MM.1S (cell line): ENCODE measurements at regions not wholly inside any gene's neighbourhood (a gene's known extent, or its start where the extent isn't known, plus 50 kb on each side); places are given as distances from the start of the nearest gene placed in this dataset.
"Not testable (repeated sequence)": the region's sequence is repeated elsewhere in the genome, so short reads cannot be mapped to it uniquely, and the experiment has no call there.

Experiments used
- DNase-seq: peaks from one replicate; pipeline ENCODE4 v3.0.0-alpha.2; 2015
- H2AFZ ChIP-seq: fragments of 300-600 bp; sonication (generic); 2 replicates; pipeline ENCODE4 v1.6.0; 2016; ENCODE audit warnings: antibody characterized with exemption, low read length
- H3F3A ChIP-seq: fragments of 300-600 bp; sonication (generic); 2 replicates; pipeline ENCODE4 v1.6.1; 2016; ENCODE audit warnings: mild to moderate bottlenecking, antibody characterized with exemption, low read length, moderate library complexity, mixed read lengths; ENCODE audit not compliant: insufficient read depth
- H3K27ac ChIP-seq: fragments of 300-600 bp; sonication (generic); 2 replicates; pipeline ENCODE4 v1.5.1; 2016; ENCODE audit warnings: mild to moderate bottlenecking, low read length
- H3K27me3 ChIP-seq: fragments of 300-600 bp; sonication (generic); replicated peaks from 2 replicates; pipeline ENCODE4 v1.6.0; 2016; ENCODE audit warnings: low read length; ENCODE audit not compliant: insufficient read depth
- H3K36me3 ChIP-seq: fragments of 300-600 bp; sonication (generic); replicated peaks from 2 replicates; pipeline ENCODE4 v1.6.1; 2016; ENCODE audit warnings: mild to moderate bottlenecking, low read length, mixed read lengths; ENCODE audit not compliant: insufficient read depth
- H3K4me1 ChIP-seq: fragments of 300-600 bp; sonication (generic); 2 replicates; pipeline ENCODE4 v1.6.1; 2016; ENCODE audit warnings: low read length, mixed read lengths
- H3K4me2 ChIP-seq: fragments of 300-600 bp; sonication (generic); 2 replicates; pipeline ENCODE4 v1.6.0; 2016; ENCODE audit warnings: low read depth, low read length
- H3K4me3 ChIP-seq: fragments of 300-600 bp; sonication (generic); 2 replicates; pipeline ENCODE4 v1.5.1; 2016; ENCODE audit warnings: low read length, mixed read lengths
- H3K79me2 ChIP-seq: fragments of 300-600 bp; sonication (generic); 2 replicates; pipeline ENCODE4 v1.6.1; 2016; ENCODE audit warnings: mixed run types, low read length, mixed read lengths
- H3K9ac ChIP-seq: fragments of 300-600 bp; sonication (generic); 2 replicates; pipeline ENCODE4 v1.6.1; 2016; ENCODE audit warnings: low read length, mixed read lengths
- H3K9me2 ChIP-seq: fragments of 300-600 bp; sonication (generic); replicated peaks from 2 replicates; pipeline ENCODE4 v1.6.1; 2016; ENCODE audit warnings: mild to moderate bottlenecking, low read length, mixed read lengths; ENCODE audit not compliant: insufficient read depth
- H3K9me3 ChIP-seq: fragments of 300-600 bp; sonication (generic); replicated peaks from 2 replicates; pipeline ENCODE4 v1.6.1; 2016; ENCODE audit warnings: mild to moderate bottlenecking, low read length, mixed read lengths; ENCODE audit not compliant: insufficient read depth
- H4K20me1 ChIP-seq: fragments of 300-600 bp; sonication (generic); 2 replicates; pipeline ENCODE4 v1.6.1; 2016; ENCODE audit warnings: mild to moderate bottlenecking, low read length, moderate library complexity, mixed read lengths; ENCODE audit not compliant: insufficient read depth
- EZH2 ChIP-seq: fragments of 300-600 bp; sonication (generic); optimal IDR thresholded peaks from 2 replicates; pipeline ENCODE3; 2017; ENCODE audit warnings: low read depth, mild to moderate bottlenecking, antibody characterized with exemption, low read length, mixed read lengths
- EZH2phosphoT487 ChIP-seq: fragments of 300-600 bp; sonication (generic); IDR thresholded peaks from 2 replicates; pipeline ENCODE4 v1.6.1; 2018; ENCODE audit warnings: antibody characterized with exemption, low read length
- TF ChIP-seq, protein P1 (sequence below): fragments of 300-600 bp; sonication (generic); IDR thresholded peaks from 2 replicates; pipeline ENCODE4 v1.5.1; 2016; ENCODE audit warnings: antibody characterized with exemption, low read length, mixed read lengths

DNA sequence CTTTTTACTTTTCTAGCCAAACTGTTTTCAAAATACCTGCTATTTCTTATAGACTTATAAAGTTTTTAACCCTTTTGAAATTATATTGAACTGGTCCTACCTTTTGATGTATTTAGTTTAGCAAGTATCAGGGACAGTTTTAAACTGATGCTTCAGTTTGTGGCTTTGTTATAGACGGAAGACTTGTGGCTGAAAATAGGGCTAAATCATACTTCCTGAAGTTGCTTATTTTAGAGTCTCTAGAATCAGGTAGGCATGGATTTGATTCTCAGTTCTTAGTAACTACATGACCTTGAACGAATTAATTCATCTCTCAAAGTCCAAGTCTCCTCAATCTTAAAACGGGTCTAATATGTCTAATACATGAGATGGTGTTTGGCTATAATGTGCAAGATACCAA is 322.8 kb downstream of the RAP2B start:
- H3F3A ChIP-seq = peaks cover 31% of the 10 kb centered on the region
- H3K4me2 ChIP-seq = peak overlapping the region; percentile 62
- H3K36me3 ChIP-seq = no peaks in the 10 kb centered on the region
- peak overlapping the region; percentile 90 for H3K27ac ChIP-seq
- H3K4me1 ChIP-seq = peaks cover 34% of the 10 kb centered on the region
- H2AFZ ChIP-seq = peak overlapping the region; percentile 61
- H3K9me3 ChIP-seq = no peaks in the 10 kb centered on the region
- no peaks in the 10 kb centered on the region for H3K79me2 ChIP-seq
- H3K27me3 ChIP-seq = no peaks in the 10 kb centered on the region
- peak overlapping the region; percentile 62 for H3K9ac ChIP-seq
- H3K9me2 ChIP-seq = no peaks in the 10 kb centered on the region
- H4K20me1 ChIP-seq = no peaks in the 10 kb centered on the region
- DNase-seq = peak; percentile 91
- TF ChIP-seq EZH2phosphoT487 (no peak), EZH2 (no peak)
- TF ChIP-seq, protein P1, sequence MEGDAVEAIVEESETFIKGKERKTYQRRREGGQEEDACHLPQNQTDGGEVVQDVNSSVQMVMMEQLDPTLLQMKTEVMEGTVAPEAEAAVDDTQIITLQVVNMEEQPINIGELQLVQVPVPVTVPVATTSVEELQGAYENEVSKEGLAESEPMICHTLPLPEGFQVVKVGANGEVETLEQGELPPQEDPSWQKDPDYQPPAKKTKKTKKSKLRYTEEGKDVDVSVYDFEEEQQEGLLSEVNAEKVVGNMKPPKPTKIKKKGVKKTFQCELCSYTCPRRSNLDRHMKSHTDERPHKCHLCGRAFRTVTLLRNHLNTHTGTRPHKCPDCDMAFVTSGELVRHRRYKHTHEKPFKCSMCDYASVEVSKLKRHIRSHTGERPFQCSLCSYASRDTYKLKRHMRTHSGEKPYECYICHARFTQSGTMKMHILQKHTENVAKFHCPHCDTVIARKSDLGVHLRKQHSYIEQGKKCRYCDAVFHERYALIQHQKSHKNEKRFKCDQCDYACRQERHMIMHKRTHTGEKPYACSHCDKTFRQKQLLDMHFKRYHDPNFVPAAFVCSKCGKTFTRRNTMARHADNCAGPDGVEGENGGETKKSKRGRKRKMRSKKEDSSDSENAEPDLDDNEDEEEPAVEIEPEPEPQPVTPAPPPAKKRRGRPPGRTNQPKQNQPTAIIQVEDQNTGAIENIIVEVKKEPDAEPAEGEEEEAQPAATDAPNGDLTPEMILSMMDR = no peak
- peak overlapping the region; percentile 40 for H3K4me3 ChIP-seq

DNA sequence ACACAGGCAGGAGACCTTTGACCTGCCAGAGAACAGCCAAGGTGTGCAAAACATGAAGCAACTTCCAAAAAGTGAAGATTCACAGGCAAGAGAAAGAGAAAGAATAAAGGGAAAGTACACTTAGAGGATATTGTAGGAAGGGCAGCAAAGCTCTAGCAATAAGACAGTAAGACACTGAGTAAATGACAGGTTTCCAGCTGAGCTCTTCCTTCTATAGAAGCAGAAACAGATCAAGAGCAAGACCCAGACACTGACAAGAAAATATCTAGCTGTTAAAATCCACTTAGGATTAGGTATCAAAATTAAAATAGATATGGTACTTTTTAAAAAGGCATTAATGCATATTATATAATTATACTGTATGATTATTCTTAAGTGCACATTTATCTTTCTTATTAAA is 333.4 kb downstream of the RAP2B start:
- Histone ChIP-seq H3K9me2 (no peaks in the 10 kb centered on the region), H3K27ac (no peak overlapping the region), H3K4me1 (peaks cover 4% of the 10 kb centered on the region; the same call in 1 of the 2 replicates), H3K36me3 (no peaks in the 10 kb centered on the region), H3K4me3 (no peak overlapping the region), H3K79me2 (no peaks in the 10 kb centered on the region), H3K4me2 (no peak overlapping the region), H2AFZ (peak overlapping the region; percentile 49), H3F3A (no peaks in the 10 kb centered on the region), H3K9ac (no peak overlapping the region), H4K20me1 (no peaks in the 10 kb centered on the region), H3K9me3 (no peaks in the 10 kb centered on the region), H3K27me3 (no peaks in the 10 kb centered on the region)
- no peak for TF ChIP-seq EZH2
- DNase-seq = no peak

DNA sequence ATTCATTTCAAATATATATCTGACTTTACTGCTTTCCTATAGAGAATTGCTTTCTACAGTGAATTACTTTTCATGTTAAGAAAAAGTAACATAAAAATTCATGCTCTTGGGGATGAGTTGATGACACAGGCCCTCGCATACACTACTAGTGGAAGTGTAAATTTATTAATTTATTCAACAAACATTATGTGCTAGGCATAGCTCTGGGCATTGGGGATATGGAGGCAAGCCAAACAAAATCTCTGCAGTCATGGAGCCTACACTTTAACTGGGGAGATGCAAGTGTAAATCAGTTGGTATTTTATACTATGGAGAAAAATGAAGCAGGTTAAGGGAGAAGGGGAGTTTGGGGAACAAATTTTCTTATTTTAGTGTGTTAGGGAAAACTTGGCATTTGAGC is 340.7 kb downstream of the RAP2B start:
- Histone ChIP-seq H3K27ac (no peak overlapping the region), H3K36me3 (no peaks in the 10 kb centered on the region), H3F3A (no peaks in the 10 kb centered on the region), H3K4me2 (no peak overlapping the region), H3K4me1 (0 out of 2 replicates have a peak, but pooled peaks cover 5% of the 10 kb centered on the region), H4K20me1 (no peaks in the 10 kb centered on the region), H3K27me3 (no peaks in the 10 kb centered on the region), H3K9ac (no peak overlapping the region), H3K4me3 (no peak overlapping the region), H3K9me3 (no peaks in the 10 kb centered on the region), H3K79me2 (no peaks in the 10 kb centered on the region), H3K9me2 (no peaks in the 10 kb centered on the region), H2AFZ (no peak overlapping the region)
- TF ChIP-seq, protein P1 = no peak
- TF ChIP-seq EZH2phosphoT487 = no peak
- no peak for TF ChIP-seq EZH2
- DNase-seq = no peak

DNA sequence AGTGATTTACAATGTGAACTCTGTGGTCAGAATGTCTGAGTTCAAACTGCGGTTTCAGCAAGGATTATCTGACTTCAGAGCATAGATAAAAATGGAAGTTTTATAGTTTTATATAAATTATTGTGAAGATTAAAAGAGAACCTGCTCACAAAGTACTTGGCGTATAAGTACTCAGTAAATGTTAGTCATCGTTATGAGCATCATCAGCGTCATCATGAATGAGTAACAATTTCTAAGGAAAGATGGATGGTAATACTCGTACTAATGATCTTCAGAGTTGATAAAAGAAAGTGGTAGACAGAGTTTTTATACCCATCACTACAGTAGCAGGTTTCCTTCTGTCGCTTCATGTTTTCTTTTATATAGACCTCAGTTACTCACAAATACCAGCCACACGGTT is 341.8 kb downstream of the RAP2B start:
- no peaks in the 10 kb centered on the region for H3K9me2 ChIP-seq
- TF ChIP-seq EZH2phosphoT487 (no peak), EZH2 (no peak)
- TF ChIP-seq, protein P1 = no peak
- H3K9me3 ChIP-seq = no peaks in the 10 kb centered on the region
- no peaks in the 10 kb centered on the region for H3F3A ChIP-seq
- H3K4me1 ChIP-seq = 0 out of 2 replicates have a peak, but pooled peaks cover 5% of the 10 kb centered on the region
- no peaks in the 10 kb centered on the region for H3K27me3 ChIP-seq
- no peak overlapping the region for H3K4me2 ChIP-seq
- H3K27ac ChIP-seq = no peak overlapping the region
- H3K36me3 ChIP-seq = no peaks in the 10 kb centered on the region
- no peak overlapping the region for H3K4me3 ChIP-seq
- no peak overlapping the region for H2AFZ ChIP-seq
- no peaks in the 10 kb centered on the region for H3K79me2 ChIP-seq
- no peak overlapping the region for H3K9ac ChIP-seq
- no peak for DNase-seq
- no peaks in the 10 kb centered on the region for H4K20me1 ChIP-seq

DNA sequence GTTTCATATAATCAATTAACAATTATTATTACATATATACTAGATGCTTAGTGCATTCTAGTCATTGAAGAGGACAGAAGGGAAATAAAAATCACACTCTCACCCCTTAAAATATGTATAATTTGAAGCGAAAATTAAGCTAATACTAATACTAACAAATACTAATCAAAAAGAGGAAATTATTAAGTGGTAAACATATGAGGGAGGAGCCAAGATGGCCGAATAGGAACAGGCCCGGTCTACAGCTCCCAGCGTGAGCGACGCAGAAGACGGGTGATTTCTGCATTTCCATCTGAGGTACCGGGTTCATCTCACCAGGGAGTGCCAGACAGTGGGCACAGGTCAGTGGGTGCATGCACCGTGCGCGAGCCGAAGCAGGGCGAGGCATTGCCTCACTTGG is 344.2 kb downstream of the RAP2B start:
- not testable (repeated sequence) for H2AFZ ChIP-seq, H3K27me3 ChIP-seq, H3K79me2 ChIP-seq, DNase-seq, H3K4me1 ChIP-seq, H3K9me3 ChIP-seq, H3K4me2 ChIP-seq, H3K9ac ChIP-seq, H3K9me2 ChIP-seq, H3F3A ChIP-seq, H4K20me1 ChIP-seq, H3K36me3 ChIP-seq, H3K27ac ChIP-seq, H3K4me3 ChIP-seq

DNA sequence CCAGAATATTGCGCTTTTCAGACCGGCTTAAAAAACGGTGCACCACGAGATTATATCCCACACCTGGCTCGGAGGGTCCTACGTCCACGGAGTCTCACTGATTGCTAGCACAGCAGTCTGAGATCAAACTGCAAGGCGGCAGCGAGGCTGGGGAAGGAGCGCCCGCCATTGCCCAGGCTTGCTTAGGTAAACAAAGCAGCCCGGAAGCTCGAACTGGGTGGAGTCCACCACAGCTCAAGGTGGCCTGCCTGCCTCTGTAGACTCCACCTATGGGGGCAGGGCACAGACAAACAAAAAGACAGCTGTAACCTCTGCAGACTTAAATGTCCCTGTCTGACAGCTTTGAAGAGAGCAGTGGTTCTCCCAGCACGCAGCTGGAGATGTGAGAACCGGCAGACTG is 344.7 kb downstream of the RAP2B start:
- not testable (repeated sequence) for H3K4me1 ChIP-seq, H4K20me1 ChIP-seq, H3K27ac ChIP-seq, H3K36me3 ChIP-seq, H3K27me3 ChIP-seq, H2AFZ ChIP-seq, H3K9ac ChIP-seq, H3F3A ChIP-seq, H3K9me2 ChIP-seq, H3K4me3 ChIP-seq, H3K4me2 ChIP-seq, H3K9me3 ChIP-seq, H3K79me2 ChIP-seq, DNase-seq
